GM23338 (cell line): ENCODE measurements at regions not wholly inside any gene's neighbourhood (a gene's known extent, or its start where the extent isn't known, plus 50 kb on each side); places are given as distances from the start of the nearest gene placed in this dataset.

Source experiments
- ATAC-seq: fragments of 200-7000 bp; cut with Tn5 transposase; 3 replicates; pipeline ENCODE4 v1.9.1; 2020
- DNase-seq: peaks from one replicate; pipeline ENCODE4 v3.0.0-alpha.2; 2015; ENCODE audit warnings: low spot score
- H2AFZ ChIP-seq: fragments of 200-600 bp; sonication (generic); 2 replicates; pipeline ENCODE4 v1.8.0; 2016; ENCODE audit warnings: antibody characterized with exemption, mild to moderate bottlenecking, moderate library complexity
- H3F3A ChIP-seq: fragments of 200-600 bp; sonication (generic); replicated peaks from 2 replicates; pipeline ENCODE4 v1.8.0; 2017; ENCODE audit warnings: antibody characterized with exemption, mixed run types, low read depth
- H3K27ac ChIP-seq: fragments of 200-600 bp; sonication (generic); 2 replicates; pipeline ENCODE4 v1.6.1; 2016; ENCODE audit warnings: low read depth
- H3K27me3 ChIP-seq: fragments of 200-600 bp; sonication (generic); 2 replicates; pipeline ENCODE4 v1.8.0; 2016; ENCODE audit warnings: mild to moderate bottlenecking, mixed run types, moderate library complexity; ENCODE audit not compliant: insufficient read depth
- H3K36me3 ChIP-seq: fragments of 200-600 bp; sonication (generic); 2 replicates; pipeline ENCODE4 v1.8.0; 2016; ENCODE audit warnings: mild to moderate bottlenecking; ENCODE audit not compliant: insufficient read depth
- H3K4me1 ChIP-seq: fragments of 200-600 bp; sonication (generic); 2 replicates; pipeline ENCODE4 v1.8.0; 2016; ENCODE audit warnings: mild to moderate bottlenecking, moderate library complexity; ENCODE audit not compliant: insufficient read depth
- H3K4me2 ChIP-seq: fragments of 200-600 bp; sonication (generic); 2 replicates; pipeline ENCODE4 v1.7.1; 2017; ENCODE audit warnings: mixed run types
- H3K4me3 ChIP-seq: fragments of 200-600 bp; sonication (generic); 2 replicates; pipeline ENCODE4 v1.6.1; 2016; ENCODE audit warnings: mixed run types
- H3K79me2 ChIP-seq: fragments of 200-600 bp; sonication (generic); replicated peaks from 2 replicates; pipeline ENCODE4 v1.8.0; 2017; ENCODE audit warnings: mild to moderate bottlenecking; ENCODE audit not compliant: insufficient read depth
- H3K9me2 ChIP-seq: fragments of 200-600 bp; sonication (generic); 2 replicates; pipeline ENCODE4 v1.8.0; 2017; ENCODE audit not compliant: insufficient read depth
- H4K20me1 ChIP-seq: fragments of 200-600 bp; sonication (generic); replicated peaks from 2 replicates; pipeline ENCODE4 v1.8.0; 2017; ENCODE audit warnings: mild to moderate bottlenecking; ENCODE audit not compliant: insufficient read depth
- H3K27ac Mint-ChIP-seq: 2 replicates; pipeline ENCODE4 v1.8.0; 2020; ENCODE audit warnings: inconsistent platforms, mild to moderate bottlenecking, moderate library complexity, mixed read lengths
- H3K27me3 Mint-ChIP-seq: 3 replicates; pipeline ENCODE4 v1.8.0; 2022; ENCODE audit warnings: low read depth, mild to moderate bottlenecking, moderate library complexity, mixed read lengths, inconsistent platforms; ENCODE audit not compliant: insufficient read depth, poor library complexity
- H3K36me3 Mint-ChIP-seq: 3 replicates; pipeline ENCODE4 v1.8.0; 2021; ENCODE audit warnings: low read depth, mild to moderate bottlenecking, inconsistent platforms, moderate library complexity, mixed read lengths
- H3K4me1 Mint-ChIP-seq: 3 replicates; pipeline ENCODE4 v1.8.0; 2020; ENCODE audit warnings: mild to moderate bottlenecking, inconsistent platforms, mixed read lengths
- H3K4me3 Mint-ChIP-seq: 3 replicates; pipeline ENCODE4 v1.8.0; 2021; ENCODE audit warnings: moderate library complexity, mild to moderate bottlenecking, inconsistent platforms, mixed read lengths
- H3K9me3 Mint-ChIP-seq: 3 replicates; pipeline ENCODE4 v1.8.0; 2020; ENCODE audit warnings: moderate library complexity, mild to moderate bottlenecking, inconsistent platforms, mixed read lengths
- CREB1 ChIP-seq: fragments of 250-450 bp; sonication (Bioruptor Pico); IDR thresholded peaks from 2 replicates; pipeline ENCODE4 v1.5.0; 2020; ENCODE audit warnings: low read depth, mild to moderate bottlenecking, moderate library complexity
- CTCF ChIP-seq, 2 experiments: fragments of 200-600 bp in 1 of 2; sonication (generic) in 1 of 2; conservative IDR thresholded peaks; 2 replicates each; pipeline versions ENCODE4 v1.5.1 to v1.6.1; 2016 to 2017; ENCODE audit warnings: antibody characterized with exemption in 2 of 2, low read depth in 2 of 2, mild to moderate bottlenecking in 2 of 2, moderate library complexity in 1 of 2
- ETS1 ChIP-seq: IDR thresholded peaks from 2 replicates; pipeline ENCODE4 v1.6.1; 2016; ENCODE audit warnings: antibody characterized with exemption
- EZH2 ChIP-seq: fragments of 200-600 bp; sonication (generic); IDR thresholded peaks from one replicate; pipeline ENCODE4 v1.8.0; 2017; ENCODE audit warnings: antibody characterized with exemption, mild to moderate bottlenecking, low read depth; ENCODE audit not compliant: unreplicated experiment
- EZH2phosphoT487 ChIP-seq: fragments of 200-600 bp; sonication (generic); IDR thresholded peaks from one replicate; pipeline ENCODE4 v1.8.1; 2018; ENCODE audit warnings: antibody characterized with exemption; ENCODE audit not compliant: unreplicated experiment
- JUNB ChIP-seq: IDR thresholded peaks from one replicate; pipeline ENCODE4 v1.6.1; 2016; ENCODE audit warnings: antibody characterized with exemption; ENCODE audit not compliant: unreplicated experiment
- NANOG ChIP-seq: IDR thresholded peaks from 2 replicates; pipeline ENCODE4 v1.6.1; 2016; ENCODE audit warnings: antibody characterized with exemption, borderline replicate concordance
- POLR2AphosphoS5 ChIP-seq: IDR thresholded peaks from 2 replicates; pipeline ENCODE4 v1.6.1; 2016; ENCODE audit warnings: antibody characterized with exemption, low read depth
- REST ChIP-seq: IDR thresholded peaks from one replicate; pipeline ENCODE4 v1.6.1; 2018; ENCODE audit warnings: antibody characterized with exemption; ENCODE audit not compliant: unreplicated experiment
- STAT1 ChIP-seq: IDR thresholded peaks from one replicate; pipeline ENCODE4 v1.6.1; 2016; ENCODE audit warnings: antibody characterized with exemption; ENCODE audit not compliant: unreplicated experiment
- ZNF114 ChIP-seq: fragments of 250-450 bp; sonication (Bioruptor Pico); IDR thresholded peaks from 2 replicates; pipeline ENCODE4 v1.5.0; 2020; ENCODE audit warnings: mild to moderate bottlenecking, moderate library complexity
- ZNF331 ChIP-seq: fragments of 250-450 bp; sonication (Bioruptor Pico); IDR thresholded peaks from 2 replicates; pipeline ENCODE4 v1.5.0; 2020; ENCODE audit warnings: low read depth, mild to moderate bottlenecking, moderate library complexity
- ZNF462 ChIP-seq: fragments of 250-450 bp; sonication (Bioruptor Pico); IDR thresholded peaks from 2 replicates; pipeline ENCODE4 v1.5.0; 2020; ENCODE audit warnings: mild to moderate bottlenecking, moderate library complexity

GRCh38 chr15:69593488-69593887, 140.9 kb downstream of the RPLP1 start:
- no peak overlapping the region for H3K4me3 Mint-ChIP-seq
- Histone ChIP-seq H4K20me1 (no peaks in the 10 kb centered on the region), H3K4me3 (no peak overlapping the region), H3K27me3 (no peaks in the 10 kb centered on the region), H3K36me3 (no peaks in the 10 kb centered on the region), H3K4me2 (no peak overlapping the region), H3K79me2 (no peaks in the 10 kb centered on the region), H3K4me1 (no peaks in the 10 kb centered on the region), H3K27ac (no peak overlapping the region), H3F3A (no peaks in the 10 kb centered on the region), H3K9me2 (peaks cover 4% of the 10 kb centered on the region; the same call in 1 of the 2 replicates), H2AFZ (no peak overlapping the region)
- H3K9me3 Mint-ChIP-seq: no peaks in the 10 kb centered on the region; the same call in 2 of the 3 replicates
- no peak for ATAC-seq
- H3K27me3 Mint-ChIP-seq: peaks cover 6% of the 10 kb centered on the region
- H3K27ac Mint-ChIP-seq: no peak overlapping the region
- no peaks in the 10 kb centered on the region for H3K36me3 Mint-ChIP-seq
- no peak for TF ChIP-seq POLR2AphosphoS5
- no peak for TF ChIP-seq CTCF (conservative IDR thresholded peaks at IDR 0.05; ENCODE audit: low read depth in 2 of 2)
- TF ChIP-seq NANOG: no peak
- TF ChIP-seq EZH2: no peak
- no peak for TF ChIP-seq EZH2phosphoT487
- TF ChIP-seq ZNF462 (CRISPR knock-in tag): no peak
- no peak for TF ChIP-seq ZNF331
- TF ChIP-seq REST: no peak
- no peak for TF ChIP-seq ETS1
- TF ChIP-seq STAT1: no peak
- no peak for TF ChIP-seq ZNF114
- TF ChIP-seq JUNB: no peak
- TF ChIP-seq CREB1 (CRISPR knock-in tag): no peak
- peak; percentile 23 for DNase-seq
- H3K4me1 Mint-ChIP-seq: peaks cover 4% of the 10 kb centered on the region; the same call in 2 of the 3 replicates
